Stimulated activated CD8-positive, alpha-beta memory T cell treated with anti-CD3 and anti-CD28 coated beads, Interleukin-7, amount 100 ng/mL, for 48 hours (primary cell): ENCODE measurements at regions not wholly inside any gene's neighbourhood (a gene's known extent, or its start where the extent isn't known, plus 50 kb on each side); places are given as distances from the start of the nearest gene placed in this dataset.
"Not testable (repeated sequence)": the region's sequence is repeated elsewhere in the genome, so short reads cannot be mapped to it uniquely, and the experiment has no call there.

Source experiments
- DNase-seq, 2 donors: peaks; one replicate each; pipeline ENCODE4 v3.0.0-alpha.2; 2020; ENCODE audit warnings: low read depth in 1 of 2; ENCODE audit errors: extremely low read depth in 1 of 2

DNA sequence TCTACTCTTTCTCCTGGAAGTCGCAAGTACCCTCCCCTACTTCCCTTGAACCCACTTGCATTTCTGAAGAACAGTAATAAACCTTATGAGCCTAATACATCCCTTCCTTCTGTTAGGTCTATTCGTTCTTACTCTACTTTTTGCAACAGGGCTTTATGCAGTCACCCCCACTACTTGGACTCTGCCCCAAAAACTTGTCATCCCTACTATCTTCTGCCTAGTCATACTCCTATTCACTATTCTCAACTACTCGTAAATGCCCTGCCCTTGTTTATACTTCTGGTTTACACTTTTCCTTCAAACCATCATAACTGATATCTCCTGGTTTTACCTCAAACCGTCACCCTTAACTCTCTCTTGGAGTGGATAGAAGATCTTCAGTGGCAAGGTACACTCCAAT lies 55.2 kb upstream of the SLIT2 start:
- no peak for DNase-seq

DNA sequence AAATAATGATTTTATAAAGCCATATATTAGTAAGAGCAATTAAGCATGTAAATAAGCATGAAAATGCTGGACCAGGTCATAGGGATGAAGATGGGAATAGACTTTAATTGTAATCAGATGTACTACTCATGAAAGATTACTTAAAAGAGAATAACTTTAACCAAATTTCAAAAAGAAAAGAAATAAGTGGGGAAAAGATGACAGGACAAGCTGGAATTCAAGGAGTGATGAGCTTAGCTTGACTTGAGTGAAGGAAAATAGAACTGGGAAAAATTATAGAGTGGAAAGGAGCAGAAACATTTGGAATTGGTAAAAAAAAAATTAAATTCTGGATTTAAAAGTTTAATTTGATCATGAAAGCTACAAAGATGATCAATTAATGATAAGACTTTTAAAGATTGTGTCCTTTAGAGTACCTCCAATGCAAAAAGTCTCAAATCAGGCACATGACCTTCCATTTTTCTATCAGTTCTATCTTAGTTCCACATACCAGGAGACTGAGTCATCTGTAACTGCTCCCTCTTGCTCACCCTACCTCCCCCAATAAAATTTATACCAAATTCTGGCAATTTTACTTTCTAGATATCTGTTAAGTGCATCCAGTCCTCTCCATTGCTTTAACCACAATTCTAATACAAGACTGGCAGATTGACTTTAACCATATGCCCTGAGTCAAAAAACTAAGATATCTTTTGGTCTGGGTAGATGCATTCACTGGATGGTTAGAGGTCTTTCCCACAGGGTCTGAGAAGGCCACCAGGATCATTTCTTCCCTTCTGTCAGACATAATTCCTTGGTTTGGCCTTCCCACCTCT lies 56.4 kb upstream of the SLIT2 start:
- no peak for DNase-seq

GRCh38 chr4:20194123-20195013 lies 57.3 kb upstream of the SLIT2 start:
- no peak for DNase-seq

DNA sequence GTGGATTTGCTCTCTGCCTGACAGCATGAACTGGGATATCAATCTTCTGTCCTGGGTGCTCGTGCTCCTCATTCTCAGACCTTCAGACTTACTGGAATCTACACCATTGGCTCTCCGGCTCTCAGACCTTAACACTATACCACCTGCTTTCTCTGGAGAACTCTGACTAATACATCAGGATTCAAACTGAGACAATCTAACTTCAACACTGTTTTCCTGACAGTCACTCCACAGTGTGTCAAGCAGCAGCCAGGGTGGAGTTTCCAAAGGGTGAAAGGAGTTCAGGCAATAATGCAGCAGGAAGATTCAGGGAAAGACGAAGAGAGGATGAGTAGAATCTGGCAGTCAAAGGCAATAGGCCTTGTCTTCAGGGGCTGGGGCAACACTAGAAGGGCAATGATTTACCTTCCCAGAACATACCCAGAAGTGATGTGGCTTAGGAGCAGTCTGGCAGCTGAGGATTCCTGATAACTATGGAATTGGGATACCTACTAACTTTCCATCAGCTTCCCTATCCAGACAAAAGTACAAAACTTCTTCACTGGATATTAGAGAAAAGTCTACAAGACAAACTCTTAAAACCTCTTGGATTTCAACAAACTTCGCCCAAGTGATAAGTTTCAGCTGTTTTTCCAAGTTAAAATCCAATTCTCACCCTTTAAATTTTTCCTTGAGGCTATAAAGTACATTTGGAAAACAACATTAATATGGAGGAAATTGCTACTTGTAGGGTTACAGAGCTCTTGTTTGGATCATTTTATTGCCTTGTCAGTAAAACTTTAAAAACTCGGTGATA lies 58.4 kb upstream of the SLIT2 start:
- DNase-seq: no peak

GRCh38 chr4:20192736-20193135 lies 59.0 kb upstream of the SLIT2 start:
- no peak for DNase-seq

DNA sequence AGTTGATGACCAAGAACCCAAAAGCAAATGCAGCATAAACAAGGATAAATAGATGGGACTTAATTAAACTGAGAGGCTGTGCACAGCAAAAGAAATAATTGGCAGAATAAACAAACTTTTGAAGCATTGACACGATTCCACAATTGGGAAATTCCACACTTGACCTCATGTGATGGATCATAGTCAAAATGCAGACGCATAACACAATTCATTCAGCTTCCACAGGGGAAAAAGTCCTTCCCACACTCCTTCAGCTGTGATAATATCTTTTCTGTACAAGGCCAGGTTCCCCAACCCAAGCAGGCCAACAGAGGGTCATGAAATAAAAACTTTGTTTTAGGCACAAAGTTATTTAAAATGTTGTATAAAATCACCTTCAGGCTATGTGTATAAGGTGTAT lies 66.6 kb upstream of the SLIT2 start:
- DNase-seq: no peak

DNA sequence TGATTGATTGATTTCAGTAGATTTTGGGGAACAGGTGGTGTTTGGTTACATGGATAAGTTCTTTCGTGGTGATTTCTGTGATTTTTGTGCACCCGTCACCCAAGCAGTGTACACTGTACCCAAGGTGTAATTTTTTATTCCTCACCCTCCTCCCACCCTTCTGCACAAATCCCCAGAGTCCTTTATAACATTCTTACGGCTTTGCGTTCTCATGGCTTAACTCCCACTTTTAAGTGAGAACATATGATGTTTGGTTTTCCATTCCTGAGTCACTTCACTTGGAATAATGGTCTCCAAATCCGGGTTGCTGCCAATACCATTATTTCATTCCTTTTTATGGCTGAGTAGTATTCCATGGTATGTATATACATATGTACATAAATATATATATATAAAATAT lies 68.6 kb upstream of the SLIT2 start:
- not testable (repeated sequence) for DNase-seq

DNA sequence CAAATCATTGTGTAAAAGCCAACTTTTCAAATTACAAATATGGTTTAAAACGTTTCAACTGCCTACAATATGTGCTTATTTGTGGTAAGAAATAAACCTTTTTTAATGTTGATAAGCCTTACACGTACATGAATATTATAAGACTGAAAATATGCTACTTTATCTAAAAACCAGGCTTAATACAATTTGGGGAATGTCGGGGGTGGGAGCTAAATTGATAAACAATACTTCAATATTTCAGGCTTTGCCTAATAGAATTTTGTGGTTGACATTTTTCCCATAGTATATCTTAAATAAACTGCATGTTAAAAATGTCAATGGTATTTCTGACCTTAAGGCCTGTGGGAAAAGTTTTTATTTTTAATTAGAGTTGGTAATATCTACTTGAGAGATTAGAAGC lies 69.8 kb upstream of the SLIT2 start:
- no peak for DNase-seq

- DNase-seq: no peak
These were observed 71.2 kb upstream of the SLIT2 start for GRCh38 chr4:20180509-20180908.

GRCh38 chr4:20178902-20179576 lies 72.7 kb upstream of the SLIT2 start:
- DNase-seq: no peak

DNA sequence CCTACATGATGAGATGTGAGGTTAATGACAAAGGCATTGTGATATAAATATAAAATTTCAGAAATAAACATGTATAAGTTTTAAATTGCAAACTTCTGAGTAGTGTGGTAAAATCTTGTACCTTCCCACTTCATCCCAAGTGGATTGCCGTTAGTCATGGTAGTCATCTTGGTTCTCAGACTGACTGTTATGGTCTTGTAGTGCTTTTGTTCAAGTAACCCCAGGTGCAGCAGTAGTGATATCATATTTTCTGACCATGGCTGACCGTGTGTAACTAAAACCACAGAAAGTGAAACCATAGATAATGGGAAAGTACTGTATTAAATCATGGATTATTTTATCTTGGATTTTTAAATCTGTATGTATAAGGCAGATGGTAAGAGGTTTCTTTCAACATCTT lies 74.8 kb upstream of the SLIT2 start:
- no peak for DNase-seq

GRCh38 chr4:20172070-20172760 lies 79.5 kb upstream of the SLIT2 start:
- no peak for DNase-seq

DNA sequence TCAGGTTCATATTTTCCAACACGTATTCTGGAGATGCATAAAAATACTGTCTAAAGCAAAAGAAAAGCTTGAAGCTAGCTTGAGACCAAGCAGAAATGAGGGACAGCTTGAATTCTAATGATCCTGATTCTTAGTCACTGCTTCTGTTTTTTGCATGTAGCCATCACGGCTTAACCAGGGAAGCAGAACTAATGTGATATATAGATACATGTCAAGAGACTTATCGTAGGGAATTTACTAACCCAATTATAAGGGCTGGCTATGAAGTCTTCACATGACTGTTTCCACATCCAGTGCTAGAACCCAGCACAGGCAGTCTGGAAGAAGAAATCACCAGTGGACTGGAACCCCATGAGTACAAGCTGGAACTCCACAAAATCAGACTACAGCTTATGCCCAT lies 85.2 kb upstream of the SLIT2 start:
- DNase-seq: no peak

DNA sequence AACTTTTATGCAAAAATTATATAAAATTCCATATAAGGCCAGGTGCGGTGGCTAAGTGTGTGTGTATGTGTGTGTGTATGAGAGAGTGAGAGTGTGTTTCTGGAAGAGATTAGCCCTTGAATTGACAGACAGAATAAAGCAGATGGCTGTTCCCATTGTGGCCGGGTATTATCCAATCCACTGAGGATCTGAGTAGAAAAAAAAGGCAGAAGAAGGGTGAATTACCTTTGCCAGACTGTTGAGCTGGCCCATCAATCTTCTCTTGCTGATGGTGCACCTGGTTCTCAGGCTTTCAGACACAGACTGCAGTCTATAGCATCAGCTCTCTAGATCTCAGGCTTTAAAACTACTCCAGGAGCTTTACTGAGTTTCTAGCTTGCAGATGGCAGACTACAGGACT lies 92.2 kb upstream of the SLIT2 start:
- no peak for DNase-seq

GRCh38 chr4:20158195-20158594 lies 93.5 kb upstream of the SLIT2 start:
- DNase-seq: no peak

DNA sequence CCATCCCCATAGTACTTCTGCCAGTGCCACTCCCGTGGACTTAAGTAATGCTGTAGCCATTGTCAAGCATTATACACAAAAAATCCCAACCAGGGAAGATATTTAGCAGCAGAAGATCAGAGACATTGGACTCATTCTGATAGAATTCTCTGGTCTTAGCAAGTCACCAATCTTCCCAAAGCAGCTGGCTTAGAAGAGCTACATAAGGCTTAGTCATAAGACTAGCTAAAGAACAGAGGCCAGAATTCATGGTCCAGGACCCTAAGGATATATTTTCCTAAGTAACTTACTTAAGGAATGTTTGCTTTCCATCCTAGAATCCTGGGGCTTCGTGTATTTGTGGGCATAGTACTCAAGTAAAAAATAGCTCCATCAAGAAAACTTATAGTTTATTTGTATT lies 100.3 kb upstream of the SLIT2 start:
- DNase-seq: no peak

- DNase-seq: not testable (repeated sequence)
These were observed 102.6 kb upstream of the SLIT2 start for GRCh38 chr4:20149143-20149542.

DNA sequence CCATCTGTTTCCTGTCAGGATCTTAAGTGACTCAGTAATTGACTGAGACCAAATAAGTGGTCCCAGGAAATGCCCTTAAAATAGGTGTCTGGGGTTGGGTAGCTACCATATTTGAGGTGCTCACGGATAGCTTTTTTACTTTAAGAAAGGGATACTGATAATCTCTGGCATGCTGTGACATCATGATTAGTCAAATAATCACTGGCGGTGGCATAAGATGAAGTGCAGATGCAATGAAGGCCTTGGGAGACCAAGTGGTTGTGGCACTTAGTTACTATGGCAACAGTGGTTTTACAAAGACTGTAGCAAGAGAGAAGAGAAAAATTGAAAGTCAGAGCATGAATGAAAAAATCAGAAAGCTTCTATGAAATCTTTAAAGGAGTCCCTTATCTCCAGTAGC lies 114.5 kb upstream of the SLIT2 start:
- DNase-seq: no peak

GRCh38 chr4:20127626-20128025 lies 124.1 kb upstream of the SLIT2 start:
- no peak for DNase-seq

DNA sequence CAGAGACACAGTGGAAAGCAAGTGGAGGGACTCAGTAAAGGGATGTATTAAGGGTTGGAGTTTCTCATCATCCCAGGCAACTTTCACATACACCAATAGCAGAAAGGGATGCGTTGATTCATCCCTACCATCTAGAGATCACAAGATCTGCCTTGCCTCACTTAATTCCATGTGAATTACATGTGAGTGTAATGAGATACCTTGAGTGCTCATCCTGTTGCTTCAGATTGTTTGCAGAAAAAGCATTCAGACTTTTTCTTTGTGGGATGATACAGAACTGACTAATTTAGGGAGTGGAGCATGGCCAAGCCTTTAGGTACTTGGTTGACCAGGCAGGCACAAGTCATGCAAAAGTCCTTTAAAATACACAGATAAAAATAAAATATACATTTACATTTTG lies 124.8 kb upstream of the SLIT2 start:
- no peak for DNase-seq
